GM12865 (cell line): ENCODE measurements at regions not wholly inside any gene's neighbourhood (a gene's known extent, or its start where the extent isn't known, plus 50 kb on each side); places are given as distances from the start of the nearest gene placed in this dataset.

ENCODE experiments used
- DNase-seq: peaks from one replicate; pipeline ENCODE4 v3.0.0; 2010; ENCODE audit warnings: low read depth
- H3K4me3 ChIP-seq: 2 replicates; pipeline ENCODE4 v1.5.1; 2011; ENCODE audit warnings: mild to moderate bottlenecking, low read depth, low read length, control low read depth
- CTCF ChIP-seq: IDR thresholded peaks from 2 replicates; pipeline ENCODE4 v1.5.1; 2011; ENCODE audit warnings: low read length, control low read depth, low read depth, inconsistent platforms; ENCODE audit not compliant: insufficient read depth; ENCODE audit errors: missing control alignments

DNA sequence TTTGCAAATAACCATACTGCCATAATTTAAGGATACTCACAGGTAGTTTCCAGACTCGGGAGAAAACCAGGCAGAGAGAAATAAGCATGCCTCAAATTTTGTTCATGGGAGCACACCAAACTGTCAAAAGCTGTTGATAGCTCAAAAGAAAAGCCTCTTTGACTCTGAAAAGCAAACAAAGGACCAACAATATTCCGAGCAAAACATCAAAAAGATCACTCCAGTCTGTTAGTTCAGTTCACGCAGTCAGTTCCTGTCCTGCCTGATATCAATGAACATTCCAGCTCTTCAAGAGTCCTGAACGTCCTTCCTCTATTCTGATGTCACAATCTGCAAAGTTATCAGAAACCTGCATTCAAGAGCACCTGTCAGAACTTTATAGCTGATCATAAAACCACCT, 78.7 kb downstream of the RRM2 start:
- DNase-seq, result no peak
- no peak for TF ChIP-seq CTCF
- no peak overlapping the region for H3K4me3 ChIP-seq

DNA sequence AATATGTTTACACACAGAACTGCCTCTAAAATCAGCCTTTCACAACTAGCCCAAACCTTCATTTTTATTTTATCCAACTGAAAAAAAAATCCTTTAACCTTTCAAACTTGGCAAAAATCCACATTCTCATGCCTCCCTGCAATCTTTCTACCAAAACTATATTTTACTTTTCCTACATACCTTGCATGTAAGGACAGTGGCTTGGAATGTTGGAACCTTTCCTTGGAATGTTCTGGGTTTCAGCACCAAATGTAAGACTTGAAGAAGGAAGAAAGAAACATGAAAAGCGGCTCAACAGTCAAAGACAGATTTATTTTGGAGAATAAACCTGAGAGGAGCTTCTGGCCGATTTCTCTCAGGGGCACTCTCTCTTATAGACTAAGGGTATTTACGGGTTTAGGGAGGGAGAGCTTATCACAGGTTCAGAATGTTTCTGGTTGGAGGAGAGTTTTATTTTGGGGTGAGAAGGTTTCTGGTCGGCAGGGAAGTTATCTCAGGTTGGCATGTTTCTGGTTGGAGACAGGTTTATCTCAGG, 79.7 kb downstream of the RRM2 start:
- TF ChIP-seq CTCF, result no peak
- no peak overlapping the region for H3K4me3 ChIP-seq
- DNase-seq, result no peak

DNA sequence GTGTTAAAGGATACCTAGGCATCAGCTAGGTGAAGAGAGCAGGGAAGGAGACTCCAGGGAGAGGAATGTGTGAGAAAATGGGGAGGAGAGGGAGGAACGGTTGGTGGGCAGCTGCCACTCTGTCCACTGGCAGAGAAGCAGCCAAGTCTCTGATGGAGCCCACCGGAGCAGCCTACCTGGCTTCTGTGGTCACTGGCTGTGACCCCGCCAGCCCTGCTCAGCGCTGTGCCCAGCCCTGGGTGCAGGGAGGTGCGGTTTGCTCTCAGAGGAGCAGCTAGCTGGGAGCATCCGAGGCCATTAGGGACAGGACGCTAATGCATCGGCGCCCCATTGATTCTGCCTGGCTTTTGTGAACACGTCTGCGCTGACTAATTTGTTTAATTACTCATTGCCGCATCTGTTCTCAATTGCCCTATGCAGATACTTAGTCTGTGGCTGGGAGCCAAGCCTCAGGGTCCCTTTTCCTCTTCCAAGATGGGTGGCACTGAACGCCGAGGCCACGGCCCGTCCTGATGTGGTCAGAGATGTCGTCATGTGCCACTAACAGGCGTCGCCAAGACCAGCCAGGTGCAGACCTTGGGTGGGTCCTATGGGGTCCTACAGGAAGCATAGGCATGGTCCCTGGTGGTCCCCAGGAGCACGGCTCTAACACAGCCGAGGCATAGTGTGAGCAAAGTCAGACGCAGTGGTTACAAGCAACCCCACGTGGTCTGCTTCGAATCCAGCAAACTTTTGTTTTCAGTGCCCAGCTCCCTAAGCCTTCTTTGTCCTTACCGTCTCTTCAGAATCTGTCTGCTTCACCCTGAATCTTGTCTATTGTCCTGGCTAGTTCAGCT, 82.0 kb downstream of the RRM2 start:
- no peak for DNase-seq
- TF ChIP-seq CTCF, result no peak

DNA sequence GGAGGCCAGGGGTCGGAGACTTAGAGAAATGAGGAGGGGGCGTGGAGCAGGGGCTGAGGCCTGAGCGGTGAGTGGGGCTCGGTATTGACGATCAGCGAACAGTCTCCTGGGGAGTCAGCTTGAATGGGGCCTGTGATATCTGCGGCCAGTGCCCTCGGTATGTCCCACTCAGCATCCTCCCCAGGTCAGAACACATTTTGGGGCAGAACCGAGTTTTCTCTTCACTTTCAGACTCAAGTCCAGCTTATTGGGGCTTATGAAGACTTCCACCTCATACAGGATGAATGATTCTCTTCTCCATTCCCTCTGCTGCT, 82.6 kb downstream of the RRM2 start:
- no peak overlapping the region for H3K4me3 ChIP-seq
- TF ChIP-seq CTCF, result no peak
- no peak for DNase-seq

More for the DNA sequence above, 82.0 kb downstream of the RRM2 start:
- H3K4me3 ChIP-seq, result no peak overlapping the region

GRCh38 chr2:10208736-10209135, 86.2 kb downstream of the RRM2 start:
- H3K4me3 ChIP-seq, result no peak overlapping the region
- TF ChIP-seq CTCF, result no peak
- DNase-seq, result no peak

- H3K4me3 ChIP-seq, result no peak overlapping the region
- TF ChIP-seq CTCF, result no peak
- DNase-seq, result no peak
Observed at GRCh38 chr2:10209406-10209935, 86.9 kb downstream of the RRM2 start.
